ENCODE measurements at regions not wholly inside any gene's neighbourhood (a gene's known extent, or its start where the extent isn't known, plus 50 kb on each side); places are given as distances from the start of the nearest gene placed in this dataset.

- Histone ChIP-seq H3K4me3 (ENCODE audit: low read length) (no peak overlapping the region), H3K9me3 (ENCODE audit: control insufficient read depth, low read length) (peaks cover 22% of the 10 kb centered on the region), H3K27me3 (ENCODE audit: control insufficient read depth, insufficient read depth, low read length, poor library complexity, severe bottlenecking) (no peaks in the 10 kb centered on the region), H3K27ac (ENCODE audit: low read depth, low read length) (no peak overlapping the region), H3K36me3 (ENCODE audit: control insufficient read depth, insufficient read depth, low read length) (no peaks in the 10 kb centered on the region), H3K9ac (ENCODE audit: extremely low read depth, low read length, poor library complexity, severe bottlenecking) (no peak overlapping the region), H3K4me1 (ENCODE audit: control insufficient read depth, insufficient read depth, low read length) (no peaks in the 10 kb centered on the region)
- no peak overlapping the region for H3K4me3 Mint-ChIP-seq
- no peaks in the 10 kb centered on the region for H3K36me3 Mint-ChIP-seq (ENCODE audit: low read depth)
- DNase-seq: no peak
- H3K9me3 Mint-ChIP-seq: peaks cover 20% of the 10 kb centered on the region
- TF ChIP-seq CTCF (conservative IDR thresholded peaks at IDR 0.05): no peak
- no peaks in the 10 kb centered on the region for H3K27me3 Mint-ChIP-seq (ENCODE audit: insufficient read depth)
- no peaks in the 10 kb centered on the region for H3K4me1 Mint-ChIP-seq
- WGBS, 2 experiments (ENCODE audit: insufficient coverage in 1 of 2, insufficient read length in 1 of 2): 88 to 100% methylated on average over 1 to 2 of the region's 2 CpGs
- H3K27ac Mint-ChIP-seq: no peak overlapping the region
These were observed 976.9 kb upstream of the MBL2 start for GRCh38 chr10:53749439-53749838.

DNA sequence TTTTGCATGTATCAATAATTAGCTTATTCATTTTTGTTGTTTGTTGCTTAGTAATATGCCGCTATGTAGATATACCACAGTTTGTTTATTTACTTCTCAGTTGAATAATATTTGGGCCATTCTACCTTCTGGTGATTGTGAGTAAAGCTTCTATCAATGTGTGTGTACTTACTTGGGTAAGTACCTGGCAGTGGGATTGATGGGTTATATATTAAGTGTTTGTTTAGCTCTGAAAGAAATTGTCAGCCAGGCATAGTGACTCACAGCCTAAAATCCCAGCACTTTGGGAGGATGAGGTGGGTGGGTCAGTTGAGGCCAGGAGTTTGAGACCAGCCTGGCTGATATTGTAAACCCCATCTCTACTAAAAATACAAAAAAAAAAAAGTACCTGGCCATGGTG lies 975.7 kb upstream of the MBL2 start:
- Histone ChIP-seq H3K9me3 (ENCODE audit: control insufficient read depth, low read length) (peaks cover 22% of the 10 kb centered on the region), H3K27ac (ENCODE audit: low read depth, low read length) (no peak overlapping the region), H3K4me1 (ENCODE audit: control insufficient read depth, insufficient read depth, low read length) (no peaks in the 10 kb centered on the region), H3K36me3 (ENCODE audit: control insufficient read depth, insufficient read depth, low read length) (no peaks in the 10 kb centered on the region), H3K27me3 (ENCODE audit: control insufficient read depth, insufficient read depth, low read length, poor library complexity, severe bottlenecking) (no peaks in the 10 kb centered on the region), H3K9ac (ENCODE audit: extremely low read depth, low read length, poor library complexity, severe bottlenecking) (no peak overlapping the region), H3K4me3 (ENCODE audit: low read length) (no peak overlapping the region)
- H3K9me3 Mint-ChIP-seq: peaks cover 20% of the 10 kb centered on the region
- no peak for DNase-seq
- 100% methylated on average over 1 of the region's 1 CpG for WGBS, 2 experiments (ENCODE audit: insufficient coverage in 1 of 2, insufficient read length in 1 of 2)
- H3K36me3 Mint-ChIP-seq (ENCODE audit: low read depth): no peaks in the 10 kb centered on the region
- no peak overlapping the region for H3K4me3 Mint-ChIP-seq
- no peak overlapping the region for H3K27ac Mint-ChIP-seq
- no peaks in the 10 kb centered on the region for H3K27me3 Mint-ChIP-seq (ENCODE audit: insufficient read depth)
- no peaks in the 10 kb centered on the region for H3K4me1 Mint-ChIP-seq
- TF ChIP-seq CTCF (conservative IDR thresholded peaks at IDR 0.05): no peak

DNA sequence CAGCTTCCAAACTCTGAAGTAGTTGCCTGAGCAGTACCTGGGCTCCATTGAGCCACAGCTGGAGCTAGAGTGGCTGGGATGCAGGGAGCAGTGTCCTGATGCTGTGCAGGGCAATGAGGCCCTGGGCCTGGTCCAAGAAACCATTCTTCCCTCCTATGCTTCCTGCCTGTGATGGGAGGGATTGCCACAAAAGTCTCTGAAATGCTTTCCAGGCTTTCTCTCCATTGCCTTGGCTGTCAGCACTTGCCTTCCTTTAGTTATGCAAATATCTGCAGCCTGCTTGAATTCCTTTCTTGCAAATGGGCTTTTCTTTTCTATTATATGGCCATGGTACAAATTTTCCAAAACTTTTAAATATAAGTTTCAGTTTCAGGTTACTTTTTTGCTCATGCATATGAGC lies 972.2 kb upstream of the MBL2 start:
- Histone ChIP-seq H3K27me3 (ENCODE audit: control insufficient read depth, insufficient read depth, low read length, poor library complexity, severe bottlenecking) (no peaks in the 10 kb centered on the region), H3K4me1 (ENCODE audit: control insufficient read depth, insufficient read depth, low read length) (no peaks in the 10 kb centered on the region), H3K36me3 (ENCODE audit: control insufficient read depth, insufficient read depth, low read length) (no peaks in the 10 kb centered on the region), H3K9ac (ENCODE audit: extremely low read depth, low read length, poor library complexity, severe bottlenecking) (no peak overlapping the region), H3K4me3 (ENCODE audit: low read length) (no peak overlapping the region), H3K9me3 (ENCODE audit: control insufficient read depth, low read length) (peaks cover 20% of the 10 kb centered on the region), H3K27ac (ENCODE audit: low read depth, low read length) (no peak overlapping the region)
- no peak overlapping the region for H3K4me3 Mint-ChIP-seq
- H3K27ac Mint-ChIP-seq: no peak overlapping the region
- H3K9me3 Mint-ChIP-seq: peaks cover 18% of the 10 kb centered on the region
- TF ChIP-seq CTCF (conservative IDR thresholded peaks at IDR 0.05): no peak
- no peak for DNase-seq
- no peaks in the 10 kb centered on the region for H3K4me1 Mint-ChIP-seq
- no peaks in the 10 kb centered on the region for H3K36me3 Mint-ChIP-seq (ENCODE audit: low read depth)
- no peaks in the 10 kb centered on the region for H3K27me3 Mint-ChIP-seq (ENCODE audit: insufficient read depth)

All from endodermal cell (in vitro differentiated cells).